ENCODE measurements at regions not wholly inside any gene's neighbourhood (a gene's known extent, or its start where the extent isn't known, plus 50 kb on each side); places are given as distances from the start of the nearest gene placed in this dataset.

- TF ChIP-seq CTCF (IDR thresholded peaks at IDR 0.05 in 4 of 5, conservative IDR thresholded peaks at IDR 0.05 in 1 of 5) (no peak), POLR2A (IDR thresholded peaks at IDR 0.05) (no peak)
Measured at GRCh38 chr4:126341927-126342326, 1027.2 kb downstream of the FAT4 start.
